Epithelial cell of proximal tubule (primary cell): ENCODE measurements at regions not wholly inside any gene's neighbourhood (a gene's known extent, or its start where the extent isn't known, plus 50 kb on each side); places are given as distances from the start of the nearest gene placed in this dataset.

Experiments
- DNase-seq: peaks from one replicate; pipeline ENCODE4 v3.0.0-alpha.2; 2011; ENCODE audit warnings: low read depth
- H3K4me3 ChIP-seq: 2 replicates; pipeline ENCODE4 v1.5.1; 2011; ENCODE audit warnings: low read depth, mild to moderate bottlenecking, low read length
- CTCF ChIP-seq: conservative IDR thresholded peaks from 2 replicates; pipeline ENCODE4 v1.5.1; 2012; ENCODE audit warnings: low read depth, mild to moderate bottlenecking, low read length

- DNase-seq, result no peak
- no peak overlapping the region for H3K4me3 ChIP-seq
- TF ChIP-seq CTCF, result no peak
These were observed 451.5 kb upstream of the SPTLC3 start for GRCh38 chr20:12557224-12557623.

GRCh38 chr20:12564979-12565378, 443.8 kb upstream of the SPTLC3 start:
- H3K4me3 ChIP-seq, result no peak overlapping the region
- no peak for TF ChIP-seq CTCF
- no peak for DNase-seq

GRCh38 chr20:12566596-12566995, 442.2 kb upstream of the SPTLC3 start:
- TF ChIP-seq CTCF, result no peak

GRCh38 chr20:12570371-12570770, 438.4 kb upstream of the SPTLC3 start:
- DNase-seq, result no peak
- H3K4me3 ChIP-seq, result no peak overlapping the region
- TF ChIP-seq CTCF, result peak; percentile 74

More at GRCh38 chr20:12566596-12566995, 442.2 kb upstream of the SPTLC3 start:
- no peak for DNase-seq
- no peak overlapping the region for H3K4me3 ChIP-seq

- no peak for TF ChIP-seq CTCF
- no peak overlapping the region for H3K4me3 ChIP-seq
- no peak for DNase-seq
These were observed 435.3 kb upstream of the SPTLC3 start for GRCh38 chr20:12573442-12573841.

GRCh38 chr20:12575352-12576095, 433.2 kb upstream of the SPTLC3 start:
- TF ChIP-seq CTCF, result no peak
- no peak overlapping the region for H3K4me3 ChIP-seq
- no peak for DNase-seq

GRCh38 chr20:12577213-12577612, 431.6 kb upstream of the SPTLC3 start:
- DNase-seq, result no peak
- no peak overlapping the region for H3K4me3 ChIP-seq
- TF ChIP-seq CTCF, result no peak
